DND-41 (cell line): ENCODE measurements at regions not wholly inside any gene's neighbourhood (a gene's known extent, or its start where the extent isn't known, plus 50 kb on each side); places are given as distances from the start of the nearest gene placed in this dataset.

Experiments
- CTCF ChIP-seq: IDR thresholded peaks from 2 replicates; pipeline ENCODE4 v1.5.1; 2012; ENCODE audit warnings: borderline replicate concordance, low read length, moderate library complexity, mild to moderate bottlenecking; ENCODE audit not compliant: poor library complexity, severe bottlenecking; ENCODE audit errors: extremely low read depth
- EZH2 ChIP-seq: IDR thresholded peaks from 3 replicates; pipeline ENCODE4 v1.6.1; 2012; ENCODE audit warnings: borderline replicate concordance, low read depth, mild to moderate bottlenecking, moderate library complexity, low read length, inconsistent platforms; ENCODE audit not compliant: severe bottlenecking

GRCh38 chr12:127175361-127175760 is 1091.6 kb upstream of the TMEM132C start:
- TF ChIP-seq CTCF (no peak), EZH2 (no peak)
